DOHH2 (cell line): ENCODE measurements at regions not wholly inside any gene's neighbourhood (a gene's known extent, or its start where the extent isn't known, plus 50 kb on each side); places are given as distances from the start of the nearest gene placed in this dataset.
"Not testable (repeated sequence)": the region's sequence is repeated elsewhere in the genome, so short reads cannot be mapped to it uniquely, and the experiment has no call there.

ENCODE experiments used
- EZH2phosphoT487 ChIP-seq: fragments of 200-600 bp; sonication (generic); IDR thresholded peaks from 2 replicates; pipeline ENCODE4 v1.6.1; 2017; ENCODE audit warnings: borderline replicate concordance, mild to moderate bottlenecking, antibody characterized with exemption, low read length, moderate library complexity, mixed read lengths
- TF ChIP-seq, protein P1 (sequence below): fragments of 200-600 bp; sonication (generic); IDR thresholded peaks from one replicate; pipeline ENCODE4 v1.5.1; 2014; ENCODE audit warnings: antibody characterized with exemption, mild to moderate bottlenecking, low read depth, low read length; ENCODE audit not compliant: poor library complexity, severe bottlenecking

DNA sequence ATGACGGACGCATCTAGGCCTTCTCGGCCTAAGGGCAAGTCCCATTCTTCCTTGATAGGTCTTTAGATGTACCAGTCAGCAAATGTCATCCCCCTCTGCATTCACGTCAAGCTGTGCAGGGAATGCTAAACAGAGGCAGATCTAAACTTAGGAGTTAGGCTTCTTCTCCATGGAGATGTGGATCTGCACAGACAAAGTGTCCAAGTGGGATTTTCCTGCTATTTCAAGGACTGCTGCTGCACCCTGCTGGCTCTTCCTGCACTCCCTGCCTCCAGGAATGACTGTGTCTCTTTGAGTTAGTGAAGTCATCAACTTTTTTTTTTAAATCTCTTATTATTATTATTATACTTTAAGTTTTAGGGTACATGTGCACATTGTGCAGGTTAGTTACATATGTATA is 73.4 kb upstream of the SAMD11 start:
- TF ChIP-seq, protein P1, sequence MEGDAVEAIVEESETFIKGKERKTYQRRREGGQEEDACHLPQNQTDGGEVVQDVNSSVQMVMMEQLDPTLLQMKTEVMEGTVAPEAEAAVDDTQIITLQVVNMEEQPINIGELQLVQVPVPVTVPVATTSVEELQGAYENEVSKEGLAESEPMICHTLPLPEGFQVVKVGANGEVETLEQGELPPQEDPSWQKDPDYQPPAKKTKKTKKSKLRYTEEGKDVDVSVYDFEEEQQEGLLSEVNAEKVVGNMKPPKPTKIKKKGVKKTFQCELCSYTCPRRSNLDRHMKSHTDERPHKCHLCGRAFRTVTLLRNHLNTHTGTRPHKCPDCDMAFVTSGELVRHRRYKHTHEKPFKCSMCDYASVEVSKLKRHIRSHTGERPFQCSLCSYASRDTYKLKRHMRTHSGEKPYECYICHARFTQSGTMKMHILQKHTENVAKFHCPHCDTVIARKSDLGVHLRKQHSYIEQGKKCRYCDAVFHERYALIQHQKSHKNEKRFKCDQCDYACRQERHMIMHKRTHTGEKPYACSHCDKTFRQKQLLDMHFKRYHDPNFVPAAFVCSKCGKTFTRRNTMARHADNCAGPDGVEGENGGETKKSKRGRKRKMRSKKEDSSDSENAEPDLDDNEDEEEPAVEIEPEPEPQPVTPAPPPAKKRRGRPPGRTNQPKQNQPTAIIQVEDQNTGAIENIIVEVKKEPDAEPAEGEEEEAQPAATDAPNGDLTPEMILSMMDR, result not testable (repeated sequence)
- not testable (repeated sequence) for TF ChIP-seq EZH2phosphoT487
